DMS79 treated with DMSO at 0.1 percent for 48 hours (cell line): ENCODE measurements at regions not wholly inside any gene's neighbourhood (a gene's known extent, or its start where the extent isn't known, plus 50 kb on each side); places are given as distances from the start of the nearest gene placed in this dataset.

ENCODE experiments used
- DNase-seq: peaks from one replicate; lab custom pipeline; 2025; lab: John Stamatoyannopoulos, UW

GRCh38 chr4:55754754-55755350 lies 64.7 kb upstream of the EXOC1L start:
- no peak for DNase-seq

GRCh38 chr4:55756208-55756607 lies 63.4 kb upstream of the EXOC1L start:
- DNase-seq = no peak

- no peak for DNase-seq
Observed at GRCh38 chr4:55757356-55757952, 62.1 kb upstream of the EXOC1L start.

- peak; percentile 68 for DNase-seq
Observed at GRCh38 chr4:55758066-55758465, 61.5 kb upstream of the EXOC1L start.

- peak; percentile 63 for DNase-seq
Observed at GRCh38 chr4:55758570-55758969, 61.0 kb upstream of the EXOC1L start.

- DNase-seq = no peak
Observed at GRCh38 chr4:55762819-55763218, 56.8 kb upstream of the EXOC1L start.

- DNase-seq = no peak
Observed at GRCh38 chr4:55763996-55764395, 55.6 kb upstream of the EXOC1L start.

GRCh38 chr4:55765070-55765469 lies 54.5 kb upstream of the EXOC1L start:
- peak; percentile 18 for DNase-seq

GRCh38 chr4:55768291-55768690 lies 51.3 kb upstream of the EXOC1L start:
- no peak for DNase-seq
